Stimulated activated CD8-positive, alpha-beta memory T cell treated with anti-CD3 and anti-CD28 coated beads, Interleukin-7, amount 100 ng/mL, for 48 hours (primary cell): ENCODE measurements at regions not wholly inside any gene's neighbourhood (a gene's known extent, or its start where the extent isn't known, plus 50 kb on each side); places are given as distances from the start of the nearest gene placed in this dataset.

Experiments used
- DNase-seq, 2 donors: peaks; one replicate each; pipeline ENCODE4 v3.0.0-alpha.2; 2020; ENCODE audit warnings: low read depth in 1 of 2; ENCODE audit errors: extremely low read depth in 1 of 2

DNA sequence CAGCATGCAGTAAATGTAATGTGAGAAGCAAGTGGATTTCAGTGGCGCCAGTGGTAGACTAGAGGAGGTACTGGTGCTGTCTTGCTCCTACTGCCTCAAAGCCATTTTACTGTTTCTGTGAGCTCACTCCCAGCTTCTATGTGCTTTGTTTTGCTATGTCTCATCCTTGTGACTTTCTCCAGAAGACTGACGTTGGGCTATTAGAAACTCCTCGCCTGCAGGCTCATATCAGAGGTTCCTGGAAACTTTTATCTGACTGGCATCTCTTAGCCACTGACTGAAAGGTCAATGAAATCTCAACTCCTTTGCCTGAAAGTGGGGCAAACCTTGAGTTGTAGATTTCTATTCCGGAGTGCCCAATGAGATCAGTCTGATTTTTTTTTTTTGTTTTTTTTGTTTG lies 66.4 kb upstream of the SORCS1 start:
- no peak for DNase-seq

GRCh38 chr10:107215681-107216080 lies 51.2 kb upstream of the SORCS1 start:
- no peak for DNase-seq
